Activated CD8-positive, alpha-beta memory T cell treated with anti-CD3 and anti-CD28 coated beads, Interleukin-2, amount 10 ng/mL, durations not matched to agents 7 days and 5 days (primary cell): ENCODE measurements at regions not wholly inside any gene's neighbourhood (a gene's known extent, or its start where the extent isn't known, plus 50 kb on each side); places are given as distances from the start of the nearest gene placed in this dataset.
"Not testable (repeated sequence)": the region's sequence is repeated elsewhere in the genome, so short reads cannot be mapped to it uniquely, and the experiment has no call there.

ENCODE experiments used
- ATAC-seq: fragments of 150-1000 bp; cut with Tn5 transposase; one replicate; pipeline ENCODE4 v1.10.0; 2021; ENCODE audit warnings: moderate library complexity
- CTCF ChIA-PET: fragments of 350-600 bp; sonication (Branson Sonifier 250); formaldehyde crosslinking; loops from one replicate; lab custom pipeline; 2021; ENCODE audit warnings: antibody characterized with exemption; lab: Charles Lee
- DNase-seq: peaks from one replicate; pipeline ENCODE4 v3.0.0-alpha.2; 2020
- H3K27ac Mint-ChIP-seq: one replicate; pipeline ENCODE4 v1.8.0; 2021; ENCODE audit warnings: mild to moderate bottlenecking, mixed read lengths
- H3K27me3 Mint-ChIP-seq: one replicate; pipeline ENCODE4 v1.8.0; 2021; ENCODE audit warnings: mixed read lengths
- H3K36me3 Mint-ChIP-seq: one replicate; pipeline ENCODE4 v1.8.0; 2021; ENCODE audit warnings: mild to moderate bottlenecking, mixed read lengths
- H3K4me1 Mint-ChIP-seq: one replicate; pipeline ENCODE4 v1.8.0; 2021; ENCODE audit warnings: mixed read lengths
- H3K4me3 Mint-ChIP-seq: one replicate; pipeline ENCODE4 v1.8.0; 2021; ENCODE audit warnings: mild to moderate bottlenecking, moderate library complexity, mixed read lengths
- H3K9me3 Mint-ChIP-seq: one replicate; pipeline ENCODE4 v1.8.0; 2022; ENCODE audit warnings: low read depth, mixed read lengths

DNA sequence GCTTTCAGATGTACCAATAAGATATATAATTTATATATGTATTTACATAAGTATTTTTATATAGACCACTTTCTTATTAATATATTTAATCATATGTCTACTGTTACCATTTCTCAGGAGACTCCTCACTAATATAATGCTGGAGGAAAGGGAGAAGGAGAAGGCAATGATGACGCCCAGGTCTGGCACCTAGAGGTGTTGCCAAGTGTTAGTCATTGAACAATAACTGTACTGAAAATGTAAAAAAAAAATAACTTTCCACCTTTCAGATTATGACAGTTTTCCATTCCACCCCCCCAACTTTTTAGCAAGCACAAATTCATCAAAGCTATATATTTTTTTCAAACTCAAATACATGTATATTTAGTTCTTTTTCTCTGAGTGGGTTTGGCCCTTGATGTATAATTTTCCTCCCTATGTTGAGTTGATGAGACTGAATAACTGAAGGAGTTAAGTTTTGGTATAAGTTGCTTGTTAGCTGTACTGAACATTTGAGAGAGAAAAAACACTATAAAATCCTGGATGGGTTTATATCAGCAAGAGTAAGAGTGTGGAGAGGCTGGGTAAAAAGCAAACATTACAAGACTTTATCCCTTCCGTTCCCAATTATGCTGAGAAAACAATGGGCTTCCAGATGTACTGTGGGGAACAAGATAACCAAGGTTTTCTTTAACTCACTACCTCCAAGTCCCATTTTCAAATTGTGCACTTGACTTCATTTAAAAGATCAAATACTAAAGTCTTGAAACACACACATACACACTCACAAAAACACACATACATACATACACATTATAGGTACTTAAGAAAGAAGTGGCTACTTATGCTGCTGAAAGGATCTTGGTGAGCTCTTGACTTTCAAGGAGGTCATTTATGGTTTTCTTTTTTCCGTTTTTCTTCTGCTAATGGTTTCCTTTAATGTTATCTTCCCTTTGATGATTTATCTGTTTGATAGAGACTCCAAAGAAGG is 142.8 kb upstream of the IFNE start:
- H3K9me3 Mint-ChIP-seq: no peaks in the 10 kb centered on the region
- ATAC-seq (no peak), DNase-seq (no peak)
- H3K4me3 Mint-ChIP-seq: no peak overlapping the region
- H3K27ac Mint-ChIP-seq: no peak overlapping the region
- H3K4me1 Mint-ChIP-seq: no peaks in the 10 kb centered on the region
- CTCF ChIA-PET: interaction anchor here (0.8 kb wide), 1 partner anchor 159 kb away, joined by 3 read pairs; no protein-coding TSS in a partner anchor
- H3K36me3 Mint-ChIP-seq: no peaks in the 10 kb centered on the region
- no peaks in the 10 kb centered on the region for H3K27me3 Mint-ChIP-seq

- ATAC-seq (no peak), DNase-seq (no peak)
- Mint-ChIP-seq H3K9me3 (no peaks in the 10 kb centered on the region), H3K4me3 (no peak overlapping the region), H3K27ac (no peak overlapping the region), H3K4me1 (no peaks in the 10 kb centered on the region), H3K36me3 (no peaks in the 10 kb centered on the region), H3K27me3 (no peaks in the 10 kb centered on the region)
- CTCF ChIA-PET: no interaction called here
Observed at GRCh38 chr9:21626493-21626892, 144.4 kb upstream of the IFNE start.

GRCh38 chr9:21628954-21629353 is 146.8 kb upstream of the IFNE start:
- ATAC-seq, H3K9me3 Mint-ChIP-seq, H3K36me3 Mint-ChIP-seq, H3K4me3 Mint-ChIP-seq, DNase-seq, H3K27me3 Mint-ChIP-seq, H3K4me1 Mint-ChIP-seq, CTCF ChIA-PET, H3K27ac Mint-ChIP-seq: not testable (repeated sequence)

DNA sequence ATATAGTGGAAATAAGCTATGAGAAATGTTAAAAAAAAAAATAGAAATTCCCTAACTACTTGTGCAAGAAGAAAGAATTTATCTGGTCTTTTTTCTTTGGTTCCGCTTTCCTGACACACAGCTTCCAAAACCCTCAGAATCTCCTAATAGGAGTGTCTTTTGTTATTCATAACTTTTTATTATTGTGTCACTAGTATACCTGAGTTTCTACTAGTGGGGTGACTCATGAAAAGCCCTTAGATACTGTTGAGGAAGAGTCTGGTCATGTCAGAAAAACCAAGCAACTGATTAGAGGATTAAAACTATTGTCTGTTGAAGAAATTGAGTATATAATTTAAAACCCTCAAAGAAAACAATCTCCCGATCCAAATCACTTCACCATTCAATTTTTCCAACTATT is 152.8 kb upstream of the IFNE start:
- ATAC-seq (no peak), DNase-seq (no peak)
- CTCF ChIA-PET: no interaction called here
- no peaks in the 10 kb centered on the region for H3K4me1 Mint-ChIP-seq
- H3K27ac Mint-ChIP-seq: no peak overlapping the region
- H3K27me3 Mint-ChIP-seq: peaks cover 5% of the 10 kb centered on the region
- H3K36me3 Mint-ChIP-seq: no peaks in the 10 kb centered on the region
- H3K9me3 Mint-ChIP-seq: no peaks in the 10 kb centered on the region
- no peak overlapping the region for H3K4me3 Mint-ChIP-seq

GRCh38 chr9:21638104-21638503 is 156.0 kb upstream of the IFNE start:
- DNase-seq (no peak), ATAC-seq (no peak)
- H3K27ac Mint-ChIP-seq: no peak overlapping the region
- H3K4me1 Mint-ChIP-seq: no peaks in the 10 kb centered on the region
- H3K36me3 Mint-ChIP-seq: no peaks in the 10 kb centered on the region
- H3K27me3 Mint-ChIP-seq: peaks cover 10% of the 10 kb centered on the region
- no peak overlapping the region for H3K4me3 Mint-ChIP-seq
- CTCF ChIA-PET: no interaction called here
- H3K9me3 Mint-ChIP-seq: no peaks in the 10 kb centered on the region

- Mint-ChIP-seq H3K4me3 (no peak overlapping the region), H3K27me3 (peaks cover 32% of the 10 kb centered on the region), H3K9me3 (peaks cover 9% of the 10 kb centered on the region), H3K27ac (no peak overlapping the region), H3K36me3 (no peaks in the 10 kb centered on the region), H3K4me1 (no peaks in the 10 kb centered on the region)
- ATAC-seq (no peak), DNase-seq (no peak)
- CTCF ChIA-PET: no interaction called here
Observed at GRCh38 chr9:21653091-21653490, 149.3 kb upstream of the MTAP start.

- Mint-ChIP-seq H3K27me3 (peaks cover 36% of the 10 kb centered on the region), H3K4me1 (no peaks in the 10 kb centered on the region), H3K4me3 (no peak overlapping the region), H3K36me3 (no peaks in the 10 kb centered on the region), H3K27ac (no peak overlapping the region), H3K9me3 (peaks cover 6% of the 10 kb centered on the region)
- CTCF ChIA-PET: no interaction called here
- ATAC-seq: no peak
- DNase-seq: no peak
Observed at GRCh38 chr9:21653589-21653988, 148.8 kb upstream of the MTAP start.

DNA sequence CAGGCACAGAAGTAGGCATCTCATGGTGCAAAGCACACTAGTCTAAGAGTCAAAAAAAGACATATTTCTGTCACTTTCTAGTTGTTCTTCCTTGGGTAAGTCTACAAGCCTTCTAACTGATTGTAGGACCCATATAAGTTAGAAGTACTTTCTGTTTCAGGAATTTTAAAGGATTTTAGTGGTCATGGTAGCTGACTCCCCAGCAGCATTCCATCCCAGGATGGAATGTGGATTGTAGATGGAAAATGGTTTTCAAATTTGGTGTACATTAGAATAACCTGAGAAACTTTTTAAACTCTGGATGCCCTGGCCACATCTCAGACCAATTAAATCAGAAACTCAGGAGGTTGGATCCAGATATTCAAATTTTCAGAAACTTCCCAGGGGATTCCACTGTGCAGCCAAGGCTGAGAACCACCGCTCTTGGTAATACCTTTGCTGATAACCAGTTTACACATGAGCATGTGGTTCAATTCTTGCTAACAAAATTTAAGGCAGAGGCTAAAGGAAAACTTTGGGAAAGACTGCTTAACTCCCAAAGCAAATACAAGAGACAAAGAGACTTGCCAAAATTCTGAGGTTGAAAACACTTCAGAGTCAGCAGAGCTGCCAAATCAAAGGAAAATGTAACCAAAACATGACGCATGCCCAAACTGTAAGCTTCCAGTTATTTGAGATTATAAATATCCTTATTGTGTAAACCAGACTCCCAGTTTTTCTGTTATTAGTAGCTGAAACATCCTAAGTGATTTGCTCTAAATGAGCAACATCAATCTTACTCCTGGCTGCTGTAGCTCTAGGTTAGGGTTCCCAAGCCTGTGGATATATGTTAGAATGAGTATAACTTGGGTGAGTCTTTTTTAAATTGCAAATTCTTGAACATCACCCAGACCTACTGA is 145.4 kb upstream of the MTAP start:
- CTCF ChIA-PET: no interaction called here
- ATAC-seq (no peak), DNase-seq (no peak)
- H3K36me3 Mint-ChIP-seq: no peaks in the 10 kb centered on the region
- H3K4me1 Mint-ChIP-seq: no peaks in the 10 kb centered on the region
- peaks cover 30% of the 10 kb centered on the region for H3K27me3 Mint-ChIP-seq
- H3K9me3 Mint-ChIP-seq: no peaks in the 10 kb centered on the region
- no peak overlapping the region for H3K27ac Mint-ChIP-seq
- H3K4me3 Mint-ChIP-seq: no peak overlapping the region

- peaks cover 26% of the 10 kb centered on the region for H3K27me3 Mint-ChIP-seq
- H3K27ac Mint-ChIP-seq: no peak overlapping the region
- no peak for DNase-seq
- no peaks in the 10 kb centered on the region for H3K9me3 Mint-ChIP-seq
- no peaks in the 10 kb centered on the region for H3K4me1 Mint-ChIP-seq
- H3K36me3 Mint-ChIP-seq: no peaks in the 10 kb centered on the region
- CTCF ChIA-PET: no interaction called here
- no peak for ATAC-seq
- no peak overlapping the region for H3K4me3 Mint-ChIP-seq
Observed at GRCh38 chr9:21657966-21658667, 144.3 kb upstream of the MTAP start.

DNA sequence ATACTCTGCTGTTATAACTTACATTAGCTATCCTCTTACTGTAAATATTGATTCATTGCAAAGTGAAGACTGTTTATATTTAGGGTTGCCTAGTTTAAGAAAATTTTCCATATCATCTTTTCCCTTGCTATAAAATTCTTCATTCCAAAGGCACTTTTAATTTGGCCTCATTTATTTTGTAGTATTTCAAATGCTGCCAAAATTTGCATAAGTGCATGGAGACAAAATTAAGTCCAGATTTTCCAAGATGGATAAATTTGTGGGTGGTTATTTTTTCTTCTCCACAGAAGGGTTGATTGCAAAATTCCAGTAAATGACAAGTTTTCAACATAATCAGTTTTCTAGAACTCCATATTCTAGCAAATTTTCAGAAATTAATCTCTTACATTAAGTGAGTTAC is 141.5 kb upstream of the MTAP start:
- Mint-ChIP-seq H3K4me3 (no peak overlapping the region), H3K4me1 (no peaks in the 10 kb centered on the region), H3K27ac (no peak overlapping the region), H3K9me3 (no peaks in the 10 kb centered on the region), H3K36me3 (no peaks in the 10 kb centered on the region), H3K27me3 (peaks cover 15% of the 10 kb centered on the region)
- ATAC-seq (no peak), DNase-seq (no peak)
- CTCF ChIA-PET: no interaction called here

DNA sequence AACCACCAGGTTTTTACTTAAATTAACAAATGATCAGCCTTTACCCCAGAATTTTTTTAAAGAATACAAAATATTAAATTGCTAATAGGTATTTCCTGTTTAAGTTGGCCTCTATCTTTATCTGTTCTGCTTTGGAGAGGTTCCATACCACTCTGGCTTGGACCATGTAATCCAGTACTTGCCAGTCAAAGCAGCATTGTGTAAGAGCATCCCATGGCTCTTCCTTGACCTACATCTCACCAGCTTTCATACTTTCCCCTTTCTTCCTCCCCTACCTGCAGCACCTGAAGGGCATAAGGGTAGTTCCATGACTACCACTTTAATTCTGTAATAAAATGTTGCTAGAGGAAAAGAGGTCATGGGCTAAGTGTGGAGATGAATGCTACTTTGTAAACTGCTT is 140.8 kb upstream of the MTAP start:
- DNase-seq (no peak), ATAC-seq (no peak)
- Mint-ChIP-seq H3K27ac (no peak overlapping the region), H3K4me1 (no peaks in the 10 kb centered on the region), H3K4me3 (no peak overlapping the region), H3K9me3 (no peaks in the 10 kb centered on the region), H3K36me3 (no peaks in the 10 kb centered on the region), H3K27me3 (peaks cover 10% of the 10 kb centered on the region)
- CTCF ChIA-PET: no interaction called here

GRCh38 chr9:21668516-21668915 is 133.9 kb upstream of the MTAP start:
- CTCF ChIA-PET: no interaction called here
- H3K36me3 Mint-ChIP-seq: no peaks in the 10 kb centered on the region
- DNase-seq: no peak
- H3K4me3 Mint-ChIP-seq: no peak overlapping the region
- no peaks in the 10 kb centered on the region for H3K9me3 Mint-ChIP-seq
- H3K27ac Mint-ChIP-seq: no peak overlapping the region
- no peak for ATAC-seq
- peaks cover 26% of the 10 kb centered on the region for H3K27me3 Mint-ChIP-seq
- H3K4me1 Mint-ChIP-seq: peaks cover 9% of the 10 kb centered on the region

DNA sequence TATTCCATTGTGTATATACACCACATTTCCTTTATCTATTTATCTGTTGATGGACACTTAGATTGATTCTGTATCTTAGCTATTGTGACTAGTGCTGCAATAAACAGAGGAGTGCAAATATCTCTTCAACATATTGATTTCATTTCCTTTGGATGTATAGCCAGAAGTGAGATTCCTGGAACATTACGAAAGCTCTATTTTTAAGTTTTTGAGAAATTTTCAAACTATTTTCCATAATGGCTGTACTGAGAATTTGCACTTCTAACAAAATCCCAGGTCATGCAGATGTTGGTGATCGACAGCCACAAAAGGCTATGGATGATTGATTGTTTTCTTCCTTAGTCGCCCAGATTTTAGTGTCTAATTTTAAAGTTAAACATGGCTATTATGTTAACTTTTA is 132.7 kb upstream of the MTAP start:
- Mint-ChIP-seq H3K4me3 (no peak overlapping the region), H3K9me3 (no peaks in the 10 kb centered on the region), H3K4me1 (peaks cover 9% of the 10 kb centered on the region), H3K27me3 (peaks cover 28% of the 10 kb centered on the region), H3K27ac (no peak overlapping the region), H3K36me3 (no peaks in the 10 kb centered on the region)
- CTCF ChIA-PET: interaction anchor here (0.8 to 1.6 kb wide), 2 partner anchors 208 to 414 kb away, joined by 3 read pairs; no protein-coding TSS in a partner anchor
- ATAC-seq (no peak), DNase-seq (no peak)
